T follicular helper cell (primary cell): ENCODE measurements at regions not wholly inside any gene's neighbourhood (a gene's known extent, or its start where the extent isn't known, plus 50 kb on each side); places are given as distances from the start of the nearest gene placed in this dataset.
"Not testable (repeated sequence)": the region's sequence is repeated elsewhere in the genome, so short reads cannot be mapped to it uniquely, and the experiment has no call there.

Experiments
- DNase-seq: peaks from one replicate; pipeline ENCODE4 v3.0.0-alpha.2; 2020; ENCODE audit warnings: low read depth

GRCh38 chr6:113370508-113371502 is 486.3 kb upstream of the MARCKS start:
- no peak for DNase-seq

GRCh38 chr6:113375466-113375865 is 481.7 kb upstream of the MARCKS start:
- DNase-seq = not testable (repeated sequence)

- DNase-seq = no peak
These were observed 480.9 kb upstream of the MARCKS start for GRCh38 chr6:113375950-113376846.

- no peak for DNase-seq
These were observed 480.3 kb upstream of the MARCKS start for GRCh38 chr6:113376847-113377165.

GRCh38 chr6:113377362-113377942 is 479.7 kb upstream of the MARCKS start:
- no peak for DNase-seq

- DNase-seq = no peak
These were observed 476.6 kb upstream of the MARCKS start for GRCh38 chr6:113380591-113380990.

GRCh38 chr6:113381232-113381631 is 475.9 kb upstream of the MARCKS start:
- no peak for DNase-seq

- DNase-seq = no peak
These were observed 475.2 kb upstream of the MARCKS start for GRCh38 chr6:113381959-113382358.

GRCh38 chr6:113383701-113384100 is 473.4 kb upstream of the MARCKS start:
- DNase-seq = no peak

GRCh38 chr6:113385020-113385431 is 472.1 kb upstream of the MARCKS start:
- no peak for DNase-seq

GRCh38 chr6:113388996-113389395 is 468.1 kb upstream of the MARCKS start:
- no peak for DNase-seq

GRCh38 chr6:113392551-113393055 is 464.5 kb upstream of the MARCKS start:
- no peak for DNase-seq

- no peak for DNase-seq
These were observed 462.9 kb upstream of the MARCKS start for GRCh38 chr6:113394216-113394615.

GRCh38 chr6:113394729-113395128 is 462.4 kb upstream of the MARCKS start:
- no peak for DNase-seq

GRCh38 chr6:113396730-113397129 is 460.4 kb upstream of the MARCKS start:
- DNase-seq = no peak

- no peak for DNase-seq
These were observed 459.9 kb upstream of the MARCKS start for GRCh38 chr6:113397236-113397635.

- DNase-seq = no peak
These were observed 455.9 kb upstream of the MARCKS start for GRCh38 chr6:113401231-113401630.

GRCh38 chr6:113402544-113402943 is 454.6 kb upstream of the MARCKS start:
- no peak for DNase-seq

- DNase-seq = no peak
These were observed 453.1 kb upstream of the MARCKS start for GRCh38 chr6:113403966-113404595.

GRCh38 chr6:113405326-113406047 is 451.7 kb upstream of the MARCKS start:
- no peak for DNase-seq
